H1 (cell line): ENCODE measurements at regions not wholly inside any gene's neighbourhood (a gene's known extent, or its start where the extent isn't known, plus 50 kb on each side); places are given as distances from the start of the nearest gene placed in this dataset.

Source experiments
- CTCF ChIA-PET: fragments of 300-600 bp; sonication (Branson Sonifier 250); formaldehyde crosslinking; loops from one replicate; lab custom pipeline; 2021; ENCODE audit not compliant: partially characterized antibody; lab: Charles Lee
- POLR2A ChIA-PET: fragments of 300-600 bp; sonication (Branson Sonifier 250); formaldehyde crosslinking; loops from one replicate; lab custom pipeline; 2021; ENCODE audit warnings: inconsistent platforms; ENCODE audit not compliant: partially characterized antibody; lab: Charles Lee
- DNase-seq, 2 experiments: peaks; one replicate each; pipeline versions ENCODE4 v3.0.0 to v3.0.0-alpha.2; 2010 to 2022; ENCODE audit warnings: low spot score in 2 of 2, low read depth in 1 of 2, mixed read lengths in 1 of 2
- FAIRE-seq: peaks from 2 replicates; lab custom pipeline; 2011; peaks lifted over from hg19 to GRCh38; lab: Jason Lieb, UNC
- H2AFZ ChIP-seq: 2 replicates; pipeline ENCODE4 v1.8.1; 2012; ENCODE audit warnings: low read length, inconsistent platforms
- H2AK5ac ChIP-seq: 2 replicates; pipeline ENCODE4 v1.6.1; 2013; ENCODE audit warnings: low read depth, low read length
- H2BK120ac ChIP-seq: replicated peaks from 2 replicates; pipeline ENCODE3; 2013; ENCODE audit warnings: low read depth, low read length, inconsistent platforms
- H2BK12ac ChIP-seq: 2 replicates; pipeline ENCODE4 v1.6.1; 2013; ENCODE audit warnings: low read depth, low read length
- H2BK15ac ChIP-seq: 2 replicates; pipeline ENCODE4 v1.6.1; 2013; ENCODE audit warnings: low read length
- H2BK20ac ChIP-seq: 2 replicates; pipeline ENCODE4 v1.6.1; 2013; ENCODE audit warnings: low read length
- H2BK5ac ChIP-seq: 2 replicates; pipeline ENCODE4 v1.6.1; 2013; ENCODE audit warnings: low read depth, low read length
- H3K14ac ChIP-seq: 2 replicates; pipeline ENCODE4 v1.6.1; 2013; ENCODE audit warnings: inconsistent platforms; ENCODE audit not compliant: insufficient read length
- H3K18ac ChIP-seq: 2 replicates; pipeline ENCODE4 v1.6.1; 2013; ENCODE audit warnings: low read length; ENCODE audit errors: extremely low read depth
- H3K23ac ChIP-seq: 2 replicates; pipeline ENCODE4 v1.6.1; 2013; ENCODE audit warnings: inconsistent platforms; ENCODE audit not compliant: insufficient read length
- H3K23me2 ChIP-seq: 2 replicates; pipeline ENCODE4 v1.6.1; 2013; ENCODE audit warnings: low read depth, low read length
- H3K27ac ChIP-seq: 2 replicates; pipeline ENCODE4 v1.6.1; 2011; ENCODE audit warnings: low read depth, low read length, inconsistent platforms
- H3K27me3 ChIP-seq, 4 experiments: replicated peaks in 1 of 4; 1 replicate in 1 of 4; 2 replicates in 3 of 4; pipeline versions ENCODE4 v1.6.1 to v1.8.1; 2011 to 2013; ENCODE audit warnings: low read length in 3 of 4, mild to moderate bottlenecking in 3 of 4, inconsistent platforms in 2 of 4, mixed read lengths in 2 of 4, moderate library complexity in 1 of 4; ENCODE audit not compliant: control insufficient read depth in 3 of 4, insufficient read depth in 3 of 4; ENCODE audit errors: extremely low read depth in 1 of 4
- H3K36me3 ChIP-seq, 4 experiments: 2 replicates each; pipeline versions ENCODE4 v1.6.1 to v1.8.1; 2011 to 2013; ENCODE audit warnings: mild to moderate bottlenecking in 4 of 4, low read length in 3 of 4, moderate library complexity in 2 of 4, control low read depth in 1 of 4, inconsistent platforms in 1 of 4; ENCODE audit not compliant: insufficient read depth in 4 of 4, control insufficient read depth in 2 of 4
- H3K4ac ChIP-seq: replicated peaks from 2 replicates; pipeline ENCODE3; 2013; ENCODE audit warnings: low read length, low read depth, mixed read lengths, inconsistent platforms; ENCODE audit not compliant: insufficient read length
- H3K4me1 ChIP-seq, 4 experiments: replicated peaks in 1 of 4; 1 replicate in 1 of 4; 2 replicates in 3 of 4; pipeline versions ENCODE4 v1.6.1 to v1.8.1; 2011 to 2013; ENCODE audit warnings: low read length in 3 of 4, inconsistent platforms in 2 of 4, mixed read lengths in 1 of 4; ENCODE audit not compliant: insufficient read depth in 4 of 4, control insufficient read depth in 3 of 4
- H3K4me2 ChIP-seq, 2 experiments: 2 replicates each; pipeline versions ENCODE4 v1.6.1 to v1.8.1; 2011 to 2013; ENCODE audit warnings: low read depth in 2 of 2, low read length in 2 of 2, control low read depth in 1 of 2, inconsistent platforms in 1 of 2, mild to moderate bottlenecking in 1 of 2; ENCODE audit not compliant: insufficient read depth in 1 of 2
- H3K4me3 ChIP-seq, 4 experiments: fragments of 200-600, 300-600 bp in 1 of 4; sonication (generic), shearing (Covaris generic), sonication (Bioruptor Twin) in 1 of 4; 2 replicates each; pipeline versions ENCODE4 v1.5.1 to v1.8.1; 2011 to 2016; ENCODE audit warnings: low read length in 4 of 4, low read depth in 3 of 4, control low read depth in 2 of 4, inconsistent platforms in 2 of 4, mild to moderate bottlenecking in 2 of 4, mixed read lengths in 1 of 4, moderate library complexity in 1 of 4; ENCODE audit not compliant: insufficient read depth in 2 of 4; ENCODE audit errors: extremely low read depth in 1 of 4
- H3K56ac ChIP-seq: replicated peaks from 2 replicates; pipeline ENCODE3; 2013; ENCODE audit warnings: low read depth, mild to moderate bottlenecking, mixed read lengths, low read length, inconsistent platforms; ENCODE audit not compliant: insufficient read length
- H3K79me1 ChIP-seq: 2 replicates; pipeline ENCODE4 v1.6.1; 2013; ENCODE audit warnings: low read depth, low read length, control low read depth
- H3K79me2 ChIP-seq, 2 experiments: 2 replicates each; pipeline versions ENCODE4 v1.6.1 to v1.8.1; 2012 to 2013; ENCODE audit warnings: low read length in 2 of 2, mild to moderate bottlenecking in 2 of 2, inconsistent platforms in 1 of 2; ENCODE audit not compliant: insufficient read depth in 2 of 2, control insufficient read depth in 1 of 2
- H3K9ac ChIP-seq, 4 experiments: replicated peaks in 1 of 4; 1 replicate in 1 of 4; 2 replicates in 3 of 4; pipeline versions ENCODE4 v1.6.1 to v1.8.1; 2011 to 2013; ENCODE audit warnings: low read depth in 3 of 4, low read length in 3 of 4, control low read depth in 2 of 4, mild to moderate bottlenecking in 2 of 4, moderate library complexity in 2 of 4, inconsistent platforms in 1 of 4; ENCODE audit errors: extremely low read depth in 1 of 4
- H3K9me3 ChIP-seq, 2 experiments: 2 replicates each; pipeline versions ENCODE4 v1.6.1 to v1.8.1; 2012 to 2013; ENCODE audit warnings: mild to moderate bottlenecking in 2 of 2, moderate library complexity in 2 of 2, control low read depth in 1 of 2, inconsistent platforms in 1 of 2, low read depth in 1 of 2, low read length in 1 of 2, mixed read lengths in 1 of 2; ENCODE audit not compliant: insufficient read depth in 2 of 2
- H4K20me1 ChIP-seq, 2 experiments: replicated peaks in 1 of 2; 2 replicates each; pipeline versions ENCODE3 to v1.8.1; 2011 to 2013; ENCODE audit warnings: inconsistent platforms in 2 of 2, low read length in 2 of 2, mild to moderate bottlenecking in 1 of 2; ENCODE audit not compliant: insufficient read depth in 2 of 2, control insufficient read depth in 1 of 2
- H4K5ac ChIP-seq: 2 replicates; pipeline ENCODE4 v1.6.1; 2013; ENCODE audit warnings: low read length, low read depth, mixed read lengths, inconsistent platforms; ENCODE audit not compliant: insufficient read length
- H4K8ac ChIP-seq: 2 replicates; pipeline ENCODE4 v1.8.0; 2013; ENCODE audit warnings: mild to moderate bottlenecking, moderate library complexity, low read length, inconsistent platforms; ENCODE audit not compliant: insufficient read depth; ENCODE audit errors: extremely low read depth
- H4K91ac ChIP-seq: replicated peaks from 2 replicates; pipeline ENCODE3; 2013; ENCODE audit warnings: low read length, mixed read lengths, inconsistent platforms; ENCODE audit not compliant: insufficient read length
- BACH1 ChIP-seq: IDR thresholded peaks from 2 replicates; pipeline ENCODE4 v1.6.1; 2012; ENCODE audit warnings: low read length, improper control_type of control experiment
- CBX8 ChIP-seq: fragments of 300-800, 300-1000 bp; sonication (generic); IDR thresholded peaks from 2 replicates; pipeline ENCODE4 v1.7.1; 2016; ENCODE audit warnings: low read depth, low read length, borderline replicate concordance
- CTCF ChIP-seq, 3 experiments: IDR thresholded peaks; 1 replicate in 2 of 3; 2 replicates in 1 of 3; pipeline versions ENCODE4 v1.5.1 to v1.6.1; 2011; ENCODE audit warnings: low read length in 3 of 3, mild to moderate bottlenecking in 3 of 3, inconsistent platforms in 2 of 3, low read depth in 1 of 3, moderate library complexity in 1 of 3; ENCODE audit not compliant: insufficient read depth in 1 of 3; ENCODE audit errors: control extremely low read depth in 1 of 3
- HDAC2 ChIP-seq, 2 experiments: fragments of 300-600 bp in 1 of 2; sonication (generic) in 1 of 2; IDR thresholded peaks; 2 replicates each; pipeline ENCODE4 v1.6.1; 2011 to 2012; ENCODE audit warnings: low read depth in 2 of 2, low read length in 2 of 2, mild to moderate bottlenecking in 2 of 2, moderate library complexity in 2 of 2, borderline replicate concordance in 1 of 2, inconsistent platforms in 1 of 2
- JUN ChIP-seq: IDR thresholded peaks from 2 replicates; pipeline ENCODE4 v1.6.1; 2011; ENCODE audit warnings: low read depth, mild to moderate bottlenecking, improper control_type of control experiment, low read length
- SP1 ChIP-seq: IDR thresholded peaks from 2 replicates; pipeline ENCODE4 v1.6.1; 2011; ENCODE audit warnings: low read depth, low read length
- WGBS, 2 experiments: shearing (Covaris generic) in 1 of 2; methylation state at CpG; one replicate each; pipeline versions ENCODE4 v1.1.6 to v1.1.7; 2013 to 2015; ENCODE audit warnings: low lambda C conversion rate in 2 of 2, mixed read lengths in 2 of 2, inconsistent platforms in 1 of 2, low coverage in 1 of 2, missing lambda C conversion rate in 1 of 2; ENCODE audit not compliant: insufficient replicate concordance in 2 of 2, insufficient coverage in 1 of 2, insufficient read length in 1 of 2; ENCODE audit errors: extremely low coverage in 1 of 2, missing lambda C conversion rate in 1 of 2; 5-methylcytosine and 5-hydroxymethylcytosine counted together

- Histone ChIP-seq H3K79me2 (no peaks in the 10 kb centered on the region), H2BK12ac (no peak overlapping the region), H4K91ac (no peak overlapping the region), H4K5ac (no peak overlapping the region), H3K56ac (no peak overlapping the region), H3K27ac (no peak overlapping the region), H3K27me3 (peaks cover 0 to 13% (median 5%) of the 10 kb centered on the region in 4 experiments; a peak in 6 of 7 replicates), H2AK5ac (no peak overlapping the region), H3K14ac (no peak overlapping the region), H3K79me1 (peaks cover 2% of the 10 kb centered on the region; the same call in 1 of the 2 replicates), H3K4me2 (peak overlapping the region in 1 of 2 experiments; percentile 60; a peak in 2 of 4 replicates), H4K8ac (no peak overlapping the region), H3K36me3 (no peaks in the 10 kb centered on the region), H4K20me1 (no peaks in the 10 kb centered on the region), H3K9ac (no peak overlapping the region), H2BK5ac (no peak overlapping the region), H2BK120ac (no peak overlapping the region), H2BK20ac (no peak overlapping the region), H2BK15ac (no peak overlapping the region), H3K4ac (no peak overlapping the region), H3K4me3 (no peak overlapping the region), H3K18ac (no peak overlapping the region), H3K23ac (no peak overlapping the region), H2AFZ (no peak overlapping the region), H3K4me1 (peaks cover 11 to 18% (median 16%) of the 10 kb centered on the region in 4 experiments), H3K9me3 (no peaks in the 10 kb centered on the region), H3K23me2 (peaks cover 2% of the 10 kb centered on the region; the same call in 1 of the 2 replicates)
- TF ChIP-seq HDAC2 (IDR thresholded peaks at IDR 0.05; ENCODE audit: borderline replicate concordance in 1 of 2, low read depth in 2 of 2, low read length in 2 of 2) = no peak
- no peak for TF ChIP-seq JUN
- no peak for TF ChIP-seq SP1
- no peak for TF ChIP-seq CBX8
- TF ChIP-seq BACH1 = no peak
- TF ChIP-seq CTCF (IDR thresholded peaks at IDR 0.05; ENCODE audit: control extremely low read depth in 1 of 3, insufficient read depth in 1 of 3, low read depth in 1 of 3, low read length in 3 of 3) = no peak
- FAIRE-seq = no peak
- 77% methylated on average over 3 of the region's 3 CpGs; no CpG with 5 or more reads in 1 of the 2 experiments for WGBS, 2 experiments
- no peak for DNase-seq
- ChIA-PET CTCF (interaction anchor here (0.9 kb wide), 1 partner anchor 208 kb away, joined by 4 read pairs; no protein-coding TSS in a partner anchor), POLR2A (no interaction called here)
Observed at GRCh38 chr12:5220835-5221234, 177.2 kb downstream of the KCNA5 start.
